Thymus (tissue), 11 donors: ENCODE measurements at regions not wholly inside any gene's neighbourhood (a gene's known extent, or its start where the extent isn't known, plus 50 kb on each side); places are given as distances from the start of the nearest gene placed in this dataset.

Source experiments
- DNase-seq, 9 donors: peaks; one replicate each; pipeline ENCODE4 v3.0.0-alpha.2; 2013; ENCODE audit warnings: low spot score in 9 of 9, low read depth in 6 of 9, missing footprints in 1 of 9
- H3K27ac ChIP-seq, 2 donors: one replicate each; pipeline ENCODE4 v1.5.1; 2013; ENCODE audit warnings: control low read depth in 1 of 2, low read depth in 1 of 2, low read length in 1 of 2, mild to moderate bottlenecking in 1 of 2, moderate library complexity in 1 of 2
- H3K27me3 ChIP-seq, 2 donors: one replicate each; pipeline ENCODE4 v1.5.1; 2013; ENCODE audit warnings: low read length in 1 of 2; ENCODE audit not compliant: control insufficient read depth in 2 of 2, insufficient read depth in 1 of 2
- H3K36me3 ChIP-seq, 2 donors: one replicate each; pipeline ENCODE4 v1.5.1; 2013; ENCODE audit warnings: low read length in 1 of 2, mild to moderate bottlenecking in 1 of 2, moderate library complexity in 1 of 2; ENCODE audit not compliant: control insufficient read depth in 2 of 2, insufficient read depth in 2 of 2
- H3K4me1 ChIP-seq, 2 donors: one replicate each; pipeline ENCODE4 v1.5.1; 2013; ENCODE audit warnings: low read length in 2 of 2; ENCODE audit not compliant: control insufficient read depth in 2 of 2, insufficient read depth in 2 of 2
- H3K4me3 ChIP-seq, 2 donors: one replicate each; pipeline ENCODE4 v1.5.1; 2013; ENCODE audit warnings: low read length in 2 of 2, control low read depth in 1 of 2, mild to moderate bottlenecking in 1 of 2
- H3K9me3 ChIP-seq, 2 donors: one replicate each; pipeline ENCODE4 v1.5.1; 2013; ENCODE audit warnings: low read length in 1 of 2, mild to moderate bottlenecking in 1 of 2; ENCODE audit not compliant: control insufficient read depth in 2 of 2, insufficient read depth in 1 of 2
- WGBS: extraction: QIAGEN DNeasy Blood & Tissue Kit; methylation state at CpG from one replicate; pipeline ENCODE4 v1.1.7; 2013; 5-methylcytosine and 5-hydroxymethylcytosine counted together
- donor health status: healthy.

DNA sequence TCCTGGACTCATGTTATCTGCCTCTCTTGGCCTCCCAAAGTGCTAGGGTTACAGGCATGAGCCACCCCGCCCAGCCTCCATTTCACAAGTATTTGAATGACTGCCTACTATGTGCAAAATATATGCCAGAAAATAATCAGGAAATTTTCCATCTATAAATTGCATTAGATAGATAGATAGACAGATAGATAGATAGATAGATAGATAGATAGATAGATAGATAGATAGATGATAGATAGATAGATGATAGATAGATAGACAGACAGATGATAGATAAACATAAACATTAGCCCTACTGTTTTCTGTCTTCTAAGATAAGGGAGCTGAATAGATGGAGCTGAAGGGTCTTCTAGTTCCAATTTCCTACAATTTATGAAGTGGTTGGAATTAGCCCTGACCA is 87.4 kb upstream of the TRIM2 start:
- Histone ChIP-seq H3K36me3 (no peaks in the 10 kb centered on the region), H3K4me1 (peaks cover 46 to 47% of the 10 kb centered on the region in 2 donors), H3K9me3 (no peaks in the 10 kb centered on the region), H3K4me3 (no peak overlapping the region), H3K27me3 (no peaks in the 10 kb centered on the region), H3K27ac (peak overlapping the region in 1 of 2 donors; percentile 46)
- WGBS = 95% methylated on average over 1 of the region's 1 CpG
- no peak for DNase-seq

DNA sequence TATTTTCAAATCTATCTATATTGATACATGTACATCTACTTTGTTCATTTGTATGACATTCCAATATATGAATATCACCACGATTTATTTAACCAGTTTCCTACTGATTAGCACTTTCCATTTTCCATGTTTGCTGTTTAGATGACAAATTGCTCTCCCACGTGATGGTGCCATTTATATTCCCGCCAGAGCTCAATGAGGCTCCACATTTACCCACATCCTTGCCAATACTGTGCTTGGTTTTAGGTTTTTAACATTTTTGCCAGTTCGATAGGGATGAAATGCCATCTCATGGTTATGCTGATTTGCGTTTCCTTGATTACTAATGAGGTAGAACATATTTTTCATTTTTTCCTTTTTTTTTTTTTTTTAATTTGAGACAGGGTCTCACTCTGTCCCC is 86.7 kb upstream of the TRIM2 start:
- Histone ChIP-seq H3K4me1 (peaks cover 39 to 40% of the 10 kb centered on the region in 2 donors), H3K9me3 (no peaks in the 10 kb centered on the region), H3K36me3 (no peaks in the 10 kb centered on the region), H3K27ac (no peak overlapping the region), H3K27me3 (no peaks in the 10 kb centered on the region), H3K4me3 (no peak overlapping the region)
- DNase-seq = no peak
- WGBS = 95% methylated on average over 5 of the region's 5 CpGs

GRCh38 chr4:153119626-153120025 is 84.6 kb upstream of the TRIM2 start:
- Histone ChIP-seq H3K4me3 (no peak overlapping the region), H3K9me3 (no peaks in the 10 kb centered on the region), H3K4me1 (peaks cover 19 to 22% of the 10 kb centered on the region in 2 donors), H3K27ac (no peak overlapping the region), H3K36me3 (no peaks in the 10 kb centered on the region), H3K27me3 (no peaks in the 10 kb centered on the region)
- WGBS = 94% methylated on average over 2 of the region's 2 CpGs
- DNase-seq = no peak

DNA sequence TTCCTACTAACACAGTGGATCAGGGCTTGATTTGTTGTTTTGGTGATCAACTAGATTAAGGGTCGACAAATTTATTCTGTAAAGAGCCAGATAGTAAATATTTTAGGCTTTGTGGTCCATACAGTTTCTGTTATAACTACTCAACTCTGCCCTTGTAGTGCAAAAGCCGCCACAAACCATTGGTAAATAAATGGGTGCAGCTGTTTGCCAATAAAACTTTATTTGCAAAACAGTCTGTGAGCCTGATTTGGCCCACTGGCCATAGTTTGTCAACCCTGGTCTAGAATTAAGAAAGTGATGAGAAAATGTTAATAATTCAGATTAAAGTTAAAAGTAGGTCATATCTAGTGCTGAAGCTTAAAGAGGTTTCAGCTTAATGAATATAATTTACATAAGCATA is 84.0 kb upstream of the TRIM2 start:
- no peaks in the 10 kb centered on the region for H3K27me3 ChIP-seq
- H3K9me3 ChIP-seq = no peaks in the 10 kb centered on the region
- DNase-seq = no peak
- no peaks in the 10 kb centered on the region for H3K36me3 ChIP-seq
- H3K27ac ChIP-seq = no peak overlapping the region
- 98% methylated on average over 2 of the region's 2 CpGs for WGBS
- no peak overlapping the region for H3K4me3 ChIP-seq
- H3K4me1 ChIP-seq = peaks cover 13 to 16% of the 10 kb centered on the region in 2 donors

GRCh38 chr4:153122855-153123254 is 81.4 kb upstream of the TRIM2 start:
- WGBS = 98% methylated on average over 6 of the region's 6 CpGs
- DNase-seq = no peak
- Histone ChIP-seq H3K9me3 (no peaks in the 10 kb centered on the region), H3K4me3 (no peak overlapping the region), H3K4me1 (peaks cover 3% of the 10 kb centered on the region in 2 donors), H3K27me3 (no peaks in the 10 kb centered on the region), H3K36me3 (no peaks in the 10 kb centered on the region), H3K27ac (no peak overlapping the region)

GRCh38 chr4:153126137-153126536 is 78.1 kb upstream of the TRIM2 start:
- H3K27me3 ChIP-seq = no peaks in the 10 kb centered on the region
- H3K36me3 ChIP-seq = no peaks in the 10 kb centered on the region
- no peaks in the 10 kb centered on the region for H3K9me3 ChIP-seq
- WGBS = 98% methylated on average over 4 of the region's 4 CpGs
- H3K4me1 ChIP-seq = peaks cover 3% of the 10 kb centered on the region in 2 donors
- no peak overlapping the region for H3K27ac ChIP-seq
- no peak for DNase-seq
- no peak overlapping the region for H3K4me3 ChIP-seq

GRCh38 chr4:153127760-153128494 is 76.3 kb upstream of the TRIM2 start:
- Histone ChIP-seq H3K36me3 (no peaks in the 10 kb centered on the region), H3K27me3 (no peaks in the 10 kb centered on the region), H3K9me3 (no peaks in the 10 kb centered on the region), H3K4me3 (no peak overlapping the region), H3K27ac (no peak overlapping the region), H3K4me1 (peaks cover 3% of the 10 kb centered on the region in 2 donors)
- DNase-seq = peak in 7 of 9 donors; percentile 71 to 92 (median 86)
- WGBS = 32% methylated on average over 18 of the region's 18 CpGs

- Histone ChIP-seq H3K27ac (no peak overlapping the region), H3K27me3 (no peaks in the 10 kb centered on the region), H3K4me1 (peaks cover 3% of the 10 kb centered on the region in 2 donors), H3K36me3 (no peaks in the 10 kb centered on the region), H3K4me3 (no peak overlapping the region), H3K9me3 (no peaks in the 10 kb centered on the region)
- WGBS = 87% methylated on average over 7 of the region's 7 CpGs
- DNase-seq = no peak
Observed at GRCh38 chr4:153131596-153131995, 72.6 kb upstream of the TRIM2 start.

DNA sequence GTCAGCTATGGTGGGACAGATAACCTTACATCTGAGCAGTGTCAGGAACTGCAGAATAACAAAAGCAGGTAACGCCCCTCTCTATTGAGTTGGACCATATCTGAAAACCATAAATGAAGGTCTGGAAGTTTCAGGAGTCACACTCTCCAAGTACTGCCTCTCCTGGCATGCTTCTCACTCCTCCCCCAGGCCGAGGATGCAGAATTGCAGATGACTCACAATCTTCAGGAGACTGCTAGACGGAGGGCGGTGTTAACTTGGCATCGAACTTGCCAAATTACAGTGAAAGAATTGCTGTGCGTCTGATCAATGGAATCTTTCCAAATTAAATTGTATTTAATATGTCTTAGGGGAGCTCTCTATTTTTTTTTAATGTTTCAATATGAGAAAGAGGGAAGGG is 67.1 kb upstream of the TRIM2 start:
- no peaks in the 10 kb centered on the region for H3K36me3 ChIP-seq
- DNase-seq = no peak
- WGBS = 92% methylated on average over 6 of the region's 6 CpGs
- no peaks in the 10 kb centered on the region for H3K9me3 ChIP-seq
- no peak overlapping the region for H3K4me3 ChIP-seq
- H3K27me3 ChIP-seq = no peaks in the 10 kb centered on the region
- no peaks in the 10 kb centered on the region for H3K4me1 ChIP-seq
- H3K27ac ChIP-seq = no peak overlapping the region
